Pancreas (tissue), 10 donors: ENCODE measurements at regions not wholly inside any gene's neighbourhood (a gene's known extent, or its start where the extent isn't known, plus 50 kb on each side); places are given as distances from the start of the nearest gene placed in this dataset.
A peak's percentile ranks its signal among the peaks of the same experiment; 100 is the strongest.

Experiments
- ATAC-seq, 4 donors: fragments of 200-7000 bp; cut with Tn5 transposase; one replicate each; pipeline versions ENCODE4 v1.8.0 to v1.9.1; 2020; ENCODE audit warnings: mild to moderate bottlenecking in 4 of 4, moderate library complexity in 4 of 4
- DNase-seq, 6 donors: peaks; one replicate each; pipeline ENCODE4 v3.0.0-alpha.2; 2020
- FAIRE-seq: peaks from 2 replicates; lab custom pipeline; 2012; peaks lifted over from hg19 to GRCh38; lab: Jason Lieb, UNC
- H3K27ac ChIP-seq, 4 donors: fragments of 200-600 bp; sonication (generic); 1 replicate in 3 of 4; 2 replicates in 1 of 4; pipeline versions ENCODE4 v1.5.0 to v1.8.0; 2020
- H3K27me3 ChIP-seq, 4 donors: fragments of 200-600 bp; one replicate each; pipeline ENCODE4 v1.8.0; 2021
- H3K36me3 ChIP-seq, 3 donors: fragments of 200-600 bp; sonication (generic) in 1 of 3; one replicate each; pipeline versions ENCODE4 v1.5.0 to v1.8.0; 2020 to 2021
- H3K4me1 ChIP-seq, 3 donors: fragments of 200-600 bp; one replicate each; pipeline ENCODE4 v1.8.0; 2021
- H3K4me3 ChIP-seq, 4 donors: fragments of 200-600 bp; sonication (generic) in 2 of 4; one replicate each; pipeline versions ENCODE4 v1.5.0 to v1.8.0; 2020 to 2021
- H3K9me3 ChIP-seq, 4 donors: fragments of 200-600 bp; one replicate each; pipeline ENCODE4 v1.8.0; 2021
- CTCF ChIP-seq, 4 donors: fragments of 200-600 bp; sonication (generic) in 3 of 4; IDR thresholded peaks; one replicate each; pipeline versions ENCODE4 v1.5.0 to v1.8.0; 2021; ENCODE audit warnings: antibody characterized with exemption in 4 of 4
- WGBS, 2 donors: extraction: QIAGEN DNeasy Blood & Tissue Kit; methylation state at CpG; one replicate each; pipeline ENCODE4 v1.1.7; 2013; 5-methylcytosine and 5-hydroxymethylcytosine counted together
- intact Hi-C, 3 donors: fragments of 100-400 bp; cut with DNase I; formaldehyde crosslinking; loops; one replicate each; pipeline versions ENCODE4 v1.11.1 to v1.14.2; 2022
- donor health status: healthy with polysubstance abuse.
- donor health status: DM: no; HTN: no; CAD: no; lungs with moderate emphysema.
- donor health status: DM: no; HTN: no; CAD: no.
- donor health status: control.
- donor health status: control.
- donor health status: Bipolar disorder and iron deficiency.
- donor health status: DM: yes; HTN: yes; CAD: no.
- donor health status: DM: no; HTN: no; CAD: no.
- donor health status: DM: no; HTN: no; CAD: no.
- donor health status: DM: yes; HTN: yes; CAD: no.

GRCh38 chr2:120909102-120909501, 173.4 kb downstream of the GLI2 start:
- 72 to 94% methylated on average over 2 of the region's 2 CpGs for WGBS, 2 donors

GRCh38 chr2:120910164-120910563, 174.5 kb downstream of the GLI2 start:
- no peaks in the 10 kb centered on the region for H3K9me3 ChIP-seq
- H3K4me1 ChIP-seq: peaks cover 0 to 4% (median 0%) of the 10 kb centered on the region in 3 donors
- WGBS, 2 donors: 92 to 96% methylated on average over 5 of the region's 5 CpGs
- no peak overlapping the region for H3K4me3 ChIP-seq
- ATAC-seq: no peak
- intact Hi-C loops: no loop called here
- H3K36me3 ChIP-seq: no peaks in the 10 kb centered on the region
- DNase-seq: no peak
- no peak for TF ChIP-seq CTCF (IDR thresholded peaks at IDR 0.05)
- H3K27me3 ChIP-seq: no peaks in the 10 kb centered on the region
- H3K27ac ChIP-seq: no peak overlapping the region
- FAIRE-seq: no peak

More at GRCh38 chr2:120909102-120909501, 173.4 kb downstream of the GLI2 start:
- ATAC-seq (no peak), FAIRE-seq (no peak), DNase-seq (no peak)
- H3K27me3 ChIP-seq: no peaks in the 10 kb centered on the region
- no peak overlapping the region for H3K27ac ChIP-seq
- H3K36me3 ChIP-seq: no peaks in the 10 kb centered on the region
- intact Hi-C loops: no loop called here
- no peaks in the 10 kb centered on the region for H3K4me1 ChIP-seq
- TF ChIP-seq CTCF (IDR thresholded peaks at IDR 0.05): no peak
- H3K9me3 ChIP-seq: no peaks in the 10 kb centered on the region
- no peak overlapping the region for H3K4me3 ChIP-seq

- H3K9me3 ChIP-seq: no peaks in the 10 kb centered on the region
- 85 to 90% methylated on average over 16 of the region's 16 CpGs for WGBS, 2 donors
- no peak overlapping the region for H3K4me3 ChIP-seq
- H3K4me1 ChIP-seq: peaks cover 0 to 4% (median 0%) of the 10 kb centered on the region in 3 donors
- intact Hi-C loops: no loop called here
- DNase-seq: no peak
- ATAC-seq: peak in 1 of 4 donors; percentile 7
- FAIRE-seq: no peak
- H3K27me3 ChIP-seq: no peaks in the 10 kb centered on the region
- no peak for TF ChIP-seq CTCF (IDR thresholded peaks at IDR 0.05)
- H3K36me3 ChIP-seq: no peaks in the 10 kb centered on the region
- H3K27ac ChIP-seq: no peak overlapping the region
These were observed 175.6 kb downstream of the GLI2 start for GRCh38 chr2:120910956-120911951.

GRCh38 chr2:120912101-120912985, 176.7 kb downstream of the GLI2 start:
- no peak for TF ChIP-seq CTCF (IDR thresholded peaks at IDR 0.05)
- H3K27me3 ChIP-seq: no peaks in the 10 kb centered on the region
- intact Hi-C loops: no loop called here
- FAIRE-seq: no peak
- H3K27ac ChIP-seq: no peak overlapping the region
- H3K36me3 ChIP-seq: no peaks in the 10 kb centered on the region
- H3K4me1 ChIP-seq: peaks cover 0 to 4% (median 0%) of the 10 kb centered on the region in 3 donors
- no peak overlapping the region for H3K4me3 ChIP-seq
- WGBS, 2 donors: 51 to 62% methylated on average over 29 of the region's 29 CpGs
- peak in 2 of 4 donors; percentile 21 to 33 for ATAC-seq
- no peak for DNase-seq
- no peaks in the 10 kb centered on the region for H3K9me3 ChIP-seq
